Fibroblast of mammary gland (primary cell): ENCODE measurements at regions not wholly inside any gene's neighbourhood (a gene's known extent, or its start where the extent isn't known, plus 50 kb on each side); places are given as distances from the start of the nearest gene placed in this dataset.

Source experiments
- DNase-seq: peaks from one replicate; pipeline ENCODE4 v3.0.0-alpha.2; 2010; ENCODE audit warnings: low read depth
- H3K4me3 ChIP-seq: 2 replicates; pipeline ENCODE4 v1.5.1; 2011; ENCODE audit warnings: low read depth, mild to moderate bottlenecking, low read length, moderate library complexity; ENCODE audit not compliant: control insufficient read depth
- CTCF ChIP-seq: conservative IDR thresholded peaks from 2 replicates; pipeline ENCODE4 v1.5.1; 2011; ENCODE audit warnings: low read depth, low read length, inconsistent platforms; ENCODE audit not compliant: control insufficient read depth, insufficient read depth

GRCh38 chr14:27938392-27938791 lies 828.2 kb upstream of the FOXG1 start:
- TF ChIP-seq CTCF, result no peak
- no peak overlapping the region for H3K4me3 ChIP-seq
- no peak for DNase-seq

- DNase-seq, result no peak
- H3K4me3 ChIP-seq, result no peak overlapping the region
- no peak for TF ChIP-seq CTCF
These were observed 821.1 kb upstream of the FOXG1 start for GRCh38 chr14:27945512-27945911.

GRCh38 chr14:27958757-27959156 lies 807.8 kb upstream of the FOXG1 start:
- no peak overlapping the region for H3K4me3 ChIP-seq
- no peak for DNase-seq
- no peak for TF ChIP-seq CTCF

GRCh38 chr14:27995691-27996090 lies 770.9 kb upstream of the FOXG1 start:
- H3K4me3 ChIP-seq, result no peak overlapping the region
- no peak for DNase-seq
- TF ChIP-seq CTCF, result no peak

- H3K4me3 ChIP-seq, result no peak overlapping the region
- no peak for DNase-seq
- TF ChIP-seq CTCF, result no peak
These were observed 765.6 kb upstream of the FOXG1 start for GRCh38 chr14:28001002-28001401.

- no peak for DNase-seq
- no peak for TF ChIP-seq CTCF
- no peak overlapping the region for H3K4me3 ChIP-seq
These were observed 753.8 kb upstream of the FOXG1 start for GRCh38 chr14:28012629-28013415.
